Activated CD8-positive, alpha-beta memory T cell treated with anti-CD3 and anti-CD28 coated beads for 1 hour (primary cell): ENCODE measurements at regions not wholly inside any gene's neighbourhood (a gene's known extent, or its start where the extent isn't known, plus 50 kb on each side); places are given as distances from the start of the nearest gene placed in this dataset.

Source experiments
- DNase-seq, 2 donors: peaks; one replicate each; pipeline ENCODE4 v3.0.0-alpha.2; 2020; ENCODE audit warnings: low read depth in 1 of 2; ENCODE audit errors: extremely low read depth in 1 of 2

DNA sequence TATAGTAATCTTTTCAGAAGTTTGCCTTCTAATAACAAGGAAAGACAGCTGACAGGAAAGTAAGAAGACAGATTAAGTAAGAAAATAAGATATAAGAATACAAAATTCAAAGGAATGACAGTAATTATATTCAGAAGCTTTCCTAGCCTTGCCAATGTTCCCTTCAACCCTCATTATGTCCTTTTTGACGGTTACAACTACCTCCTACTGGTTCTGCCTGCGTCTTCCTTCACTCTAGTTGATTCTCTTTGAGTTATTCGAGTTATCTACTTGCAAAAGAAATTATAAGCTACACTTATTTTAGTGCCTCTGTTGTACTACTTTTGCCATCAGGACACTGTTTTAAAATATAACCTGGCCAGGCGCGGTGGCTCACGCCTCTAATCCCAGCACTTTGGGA, 218.9 kb upstream of the GYPC start:
- DNase-seq = no peak

GRCh38 chr2:126444512-126444911, 211.4 kb upstream of the GYPC start:
- DNase-seq = no peak

DNA sequence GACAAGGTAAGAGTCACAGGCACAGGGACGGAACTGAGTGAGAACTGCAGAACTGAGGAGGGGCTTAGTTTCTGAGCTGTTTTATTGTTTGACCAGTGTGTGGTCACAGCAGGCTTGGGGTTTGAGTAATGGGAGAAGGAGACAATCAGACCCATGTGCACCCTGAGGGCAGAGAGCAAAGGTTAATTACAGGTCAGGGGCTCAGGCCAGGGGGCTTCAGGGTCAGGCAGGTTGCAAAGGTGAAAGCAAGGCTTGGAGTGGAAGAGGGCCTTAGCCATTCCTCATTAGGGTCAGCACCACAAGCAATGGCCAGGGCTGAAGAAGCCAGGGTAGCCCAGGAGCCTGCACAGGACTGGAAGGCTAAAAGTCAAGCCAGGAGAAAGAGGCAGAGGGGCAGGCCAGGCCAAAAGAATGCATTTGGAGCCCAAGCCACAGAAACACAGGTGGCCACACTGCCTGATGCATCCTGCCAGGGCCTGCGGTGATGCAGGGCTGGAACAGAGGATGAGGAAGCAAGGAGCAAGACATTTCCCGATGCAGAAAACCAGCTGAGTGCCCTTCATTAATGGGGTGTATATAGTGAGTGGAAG, 209.8 kb upstream of the GYPC start:
- DNase-seq = no peak

- no peak for DNase-seq
These were observed 207.3 kb upstream of the GYPC start for GRCh38 chr2:126448611-126449010.

DNA sequence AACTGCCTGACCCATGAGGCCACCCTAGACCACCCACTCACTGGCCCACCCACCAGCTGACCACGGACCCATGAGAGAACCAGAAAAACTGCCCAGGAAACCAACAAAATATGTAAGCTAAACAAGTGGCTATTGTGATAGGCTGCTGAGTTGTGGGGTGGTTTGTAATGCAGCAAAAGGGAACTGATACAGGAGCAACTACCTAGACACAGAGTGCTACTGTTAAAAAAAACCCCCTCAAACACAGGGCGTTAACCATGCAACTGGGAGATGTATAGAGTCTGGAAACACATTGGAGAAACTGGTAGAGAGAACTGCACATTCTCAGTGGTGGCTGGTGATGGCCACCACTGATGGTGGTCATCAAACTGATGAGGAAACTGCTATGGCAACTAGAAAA, 206.3 kb upstream of the GYPC start:
- DNase-seq = no peak

- DNase-seq = no peak
These were observed 191.9 kb upstream of the GYPC start for GRCh38 chr2:126463892-126464674.

- DNase-seq = no peak
These were observed 188.4 kb upstream of the GYPC start for GRCh38 chr2:126467367-126468054.

- no peak for DNase-seq
These were observed 180.9 kb upstream of the GYPC start for GRCh38 chr2:126475031-126475430.

DNA sequence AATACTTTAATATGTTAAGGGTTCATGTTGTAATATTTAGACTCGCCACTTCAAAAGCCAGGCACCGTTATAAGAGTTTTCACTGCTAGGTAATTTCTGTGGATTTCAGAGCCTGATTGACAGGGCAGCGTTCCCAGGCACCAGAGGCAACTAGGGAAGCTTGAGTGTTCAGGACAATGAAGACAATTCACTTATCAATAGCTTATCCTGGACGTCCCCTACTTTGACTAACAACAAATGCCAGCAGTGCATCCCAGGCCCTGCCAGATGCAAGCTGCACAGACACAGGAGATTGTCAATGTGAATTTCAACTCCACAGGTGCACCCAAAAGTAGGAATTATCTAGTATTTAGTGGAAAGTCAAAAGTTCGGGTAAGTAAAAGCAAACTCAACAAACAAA, 179.3 kb upstream of the GYPC start:
- no peak for DNase-seq

GRCh38 chr2:126480033-126480432, 175.9 kb upstream of the GYPC start:
- DNase-seq = no peak

DNA sequence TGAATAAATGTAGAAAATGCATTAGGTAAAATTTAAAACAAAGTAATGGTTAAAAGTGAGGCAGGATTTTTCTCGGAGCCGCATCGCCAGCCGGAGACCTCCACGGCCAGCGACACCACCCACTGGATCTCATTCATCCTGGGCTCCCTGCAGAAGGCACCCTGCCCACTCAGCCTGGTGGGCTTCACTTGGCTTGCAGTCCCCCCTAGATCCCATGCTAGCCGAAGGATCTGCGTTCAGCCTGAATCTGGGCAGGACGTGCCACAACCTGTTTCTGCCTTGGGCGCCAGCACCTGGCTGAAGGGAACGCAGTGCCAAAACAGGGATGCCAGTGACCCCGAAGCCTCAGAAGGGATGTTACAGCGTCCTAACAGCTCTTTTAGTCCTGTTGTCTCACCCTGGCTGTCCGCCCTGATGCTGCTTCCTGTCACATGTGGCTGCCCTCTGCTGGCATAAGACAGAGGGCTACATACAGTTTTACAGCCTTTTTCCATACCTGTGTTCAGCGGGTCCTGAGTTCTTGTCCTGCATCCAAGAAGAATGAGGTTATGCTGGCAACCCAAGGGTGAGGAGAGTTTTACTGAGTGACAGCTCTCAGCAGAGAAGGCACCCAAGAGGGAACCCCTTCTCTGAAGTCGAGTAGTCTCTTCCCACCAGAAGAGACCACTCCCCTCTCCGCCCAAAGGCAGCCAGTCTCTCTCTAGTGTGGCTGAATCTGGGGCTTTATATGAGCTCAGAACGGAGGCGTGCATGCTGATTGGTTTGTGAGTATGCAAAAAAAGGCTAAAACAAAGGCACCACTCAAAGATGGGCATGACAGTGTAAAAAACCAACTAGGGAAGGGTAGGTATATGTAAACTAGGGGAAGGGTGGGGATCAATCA, 173.1 kb upstream of the GYPC start:
- no peak for DNase-seq

GRCh38 chr2:126494593-126494992, 161.4 kb upstream of the GYPC start:
- no peak for DNase-seq

- no peak for DNase-seq
These were observed 160.8 kb upstream of the GYPC start for GRCh38 chr2:126495189-126495588.

GRCh38 chr2:126496493-126496892, 159.5 kb upstream of the GYPC start:
- DNase-seq = no peak

DNA sequence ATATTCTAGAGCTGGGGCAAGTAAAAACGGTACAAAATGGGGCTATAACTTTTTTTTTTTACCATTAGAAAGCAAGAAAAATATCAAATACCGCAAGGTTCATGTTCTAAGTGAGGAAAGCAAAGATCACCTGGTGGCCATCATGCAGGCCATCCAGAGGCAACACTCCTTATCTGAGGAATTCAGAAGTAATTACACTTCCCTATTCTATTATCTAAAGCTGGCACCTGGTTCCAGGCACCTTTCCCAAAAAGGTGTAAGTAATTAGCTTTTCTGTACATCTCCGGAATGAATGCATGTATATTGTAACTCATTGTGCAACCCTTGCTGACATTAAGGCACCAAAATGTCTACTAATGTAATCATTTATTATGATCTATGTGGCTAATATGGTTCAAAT, 152.5 kb upstream of the GYPC start:
- no peak for DNase-seq

DNA sequence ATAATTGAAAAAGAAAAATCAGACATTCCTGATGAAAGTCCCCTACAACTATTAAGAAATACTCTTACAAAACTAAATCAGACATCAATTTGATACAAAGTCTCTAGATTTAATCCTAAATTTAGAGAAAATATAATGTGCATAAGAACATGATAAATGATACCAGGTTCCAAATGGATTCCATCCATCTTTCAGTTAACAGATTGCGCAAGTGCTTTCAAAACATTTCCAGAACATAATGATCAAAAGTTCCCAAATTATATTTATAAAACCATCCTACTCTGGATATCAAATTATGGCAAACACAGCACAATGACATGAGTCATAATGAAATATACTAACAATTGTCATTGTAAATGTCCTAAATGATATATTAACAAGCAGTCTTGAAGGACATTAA, 151.0 kb upstream of the GYPC start:
- DNase-seq = no peak

DNA sequence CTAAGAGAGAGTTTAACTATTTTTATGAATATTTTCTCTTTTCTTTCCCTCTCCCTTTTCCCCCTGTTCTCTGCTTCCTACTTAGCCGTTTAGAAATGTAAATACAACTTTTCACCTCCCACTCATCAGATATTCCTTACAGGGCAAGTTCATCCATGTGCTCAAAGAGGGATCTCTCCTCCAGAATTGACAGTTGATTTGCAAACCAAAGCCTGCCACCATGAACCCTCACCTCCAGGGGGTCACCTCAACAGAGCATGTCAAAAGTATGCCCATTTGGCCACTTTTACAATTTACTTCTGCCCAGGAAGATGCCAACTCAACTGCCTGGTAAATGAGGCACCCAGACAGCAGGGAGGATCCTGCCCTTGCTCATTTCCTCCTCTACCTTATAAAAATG, 149.2 kb upstream of the GYPC start:
- DNase-seq = no peak

- no peak for DNase-seq
These were observed 148.5 kb upstream of the GYPC start for GRCh38 chr2:126507425-126507911.

GRCh38 chr2:126510356-126510755, 145.6 kb upstream of the GYPC start:
- DNase-seq = no peak

DNA sequence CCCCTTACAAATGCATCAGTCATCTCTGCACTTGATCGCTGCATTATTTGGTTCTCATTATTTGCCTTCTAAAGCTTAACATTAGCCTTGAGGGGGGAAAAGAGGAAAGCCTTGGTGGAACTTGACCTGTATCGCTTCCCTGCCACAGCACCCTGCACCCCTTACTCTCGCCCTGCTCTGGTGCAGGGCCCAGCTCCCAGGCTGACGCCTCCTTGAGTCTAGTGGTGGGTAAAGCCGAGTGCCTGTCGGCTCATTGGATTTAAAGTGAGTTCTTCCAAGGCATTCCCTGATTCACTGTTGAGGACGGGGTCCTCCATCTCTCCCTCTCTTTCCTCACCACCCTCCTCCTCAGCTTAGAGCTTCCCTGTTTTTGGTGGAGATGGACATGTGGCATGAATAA, 145.0 kb upstream of the GYPC start:
- no peak for DNase-seq

- DNase-seq = no peak
These were observed 143.9 kb upstream of the GYPC start for GRCh38 chr2:126512026-126512425.
